SK-N-SH treated with all-trans-retinoic acid at 6 μM for 48 hours (cell line): ENCODE measurements at regions not wholly inside any gene's neighbourhood (a gene's known extent, or its start where the extent isn't known, plus 50 kb on each side); places are given as distances from the start of the nearest gene placed in this dataset.

Source experiments
- ARNTL ChIP-seq: fragments of 450-650 bp; formaldehyde crosslinking; IDR thresholded peaks from 2 replicates; pipeline ENCODE4 v1.5.0; 2020; ENCODE audit warnings: low read depth, mild to moderate bottlenecking, moderate library complexity, borderline replicate concordance
- BACH2 ChIP-seq: fragments of 250-450 bp; sonication (Bioruptor Pico); IDR thresholded peaks from 2 replicates; pipeline ENCODE4 v1.9.0; 2021; ENCODE audit warnings: mild to moderate bottlenecking, borderline replicate concordance
- CREB5 ChIP-seq: fragments of 250-450 bp; sonication (Bioruptor Pico); IDR thresholded peaks from 2 replicates; pipeline ENCODE4 v1.5.1; 2020; ENCODE audit warnings: low read depth, mild to moderate bottlenecking, moderate library complexity
- CSDC2 ChIP-seq: fragments of 250-450 bp; sonication (Bioruptor Pico); IDR thresholded peaks from 2 replicates; pipeline ENCODE4 v1.5.0; 2020; ENCODE audit warnings: mild to moderate bottlenecking, moderate library complexity
- CSRNP3 ChIP-seq: fragments of 250-450 bp; sonication (Bioruptor Pico); IDR thresholded peaks from 2 replicates; pipeline ENCODE4 v1.5.1; 2021; ENCODE audit warnings: mild to moderate bottlenecking, moderate library complexity
- GLIS3 ChIP-seq: fragments of 250-450 bp; sonication (Bioruptor Pico); IDR thresholded peaks from 2 replicates; pipeline ENCODE4 v1.5.0; 2020; ENCODE audit warnings: mild to moderate bottlenecking, moderate library complexity
- PATZ1 ChIP-seq: fragments of 250-450 bp; sonication (Bioruptor Pico); IDR thresholded peaks from 2 replicates; pipeline ENCODE4 v1.8.0; 2020; ENCODE audit warnings: mild to moderate bottlenecking, moderate library complexity, borderline replicate concordance
- RARB ChIP-seq: fragments of 250-450 bp; sonication (Bioruptor Pico); IDR thresholded peaks from 2 replicates; pipeline ENCODE4 v1.8.0; 2021; ENCODE audit warnings: mild to moderate bottlenecking, moderate library complexity
- TCF4 ChIP-seq: fragments of 250-450 bp; sonication (Bioruptor Pico); IDR thresholded peaks from 2 replicates; pipeline ENCODE4 v1.8.0; 2021; ENCODE audit warnings: mild to moderate bottlenecking, moderate library complexity, borderline replicate concordance
- ZFP3 ChIP-seq: fragments of 250-450 bp; sonication (Bioruptor Pico); IDR thresholded peaks from 2 replicates; pipeline ENCODE4 v1.5.0; 2020; ENCODE audit warnings: mild to moderate bottlenecking, moderate library complexity

GRCh38 chr2:155357172-155357571 is 658.7 kb downstream of the KCNJ3 start:
- TF ChIP-seq GLIS3 (CRISPR knock-in tag): no peak
- TF ChIP-seq CSRNP3 (CRISPR knock-in tag): no peak
- TF ChIP-seq ZFP3 (CRISPR knock-in tag): no peak
- TF ChIP-seq CREB5 (CRISPR knock-in tag): no peak
- TF ChIP-seq BACH2 (CRISPR knock-in tag): no peak
- no peak for TF ChIP-seq TCF4 (CRISPR knock-in tag)
- TF ChIP-seq ARNTL (CRISPR knock-in tag): no peak
- TF ChIP-seq CSDC2 (CRISPR knock-in tag): no peak
- TF ChIP-seq RARB: no peak
- TF ChIP-seq PATZ1: no peak
